ENCODE measurements at regions not wholly inside any gene's neighbourhood (a gene's known extent, or its start where the extent isn't known, plus 50 kb on each side); places are given as distances from the start of the nearest gene placed in this dataset.

DNA sequence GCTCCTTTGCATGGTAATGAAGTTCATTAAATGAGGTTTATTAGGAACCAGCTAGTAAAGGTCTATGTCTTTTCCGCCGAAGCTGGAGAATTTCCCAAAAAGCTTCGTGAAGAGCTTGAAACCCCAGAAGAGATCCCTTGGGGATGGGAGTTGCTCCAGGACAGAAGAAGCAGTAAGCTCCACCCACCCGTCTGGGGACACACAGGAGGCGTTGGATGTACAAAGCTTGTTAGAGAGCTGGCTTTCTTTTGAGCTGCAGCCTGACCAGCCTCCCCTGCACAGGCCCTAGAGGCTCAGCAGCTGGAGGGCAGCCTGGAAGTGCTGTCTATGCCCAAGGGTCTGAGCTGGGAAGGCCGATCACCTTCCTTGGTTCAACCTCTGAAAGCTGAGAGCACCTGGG is 147.4 kb upstream of the SDK2 start:
- TF ChIP-seq, protein P1, sequence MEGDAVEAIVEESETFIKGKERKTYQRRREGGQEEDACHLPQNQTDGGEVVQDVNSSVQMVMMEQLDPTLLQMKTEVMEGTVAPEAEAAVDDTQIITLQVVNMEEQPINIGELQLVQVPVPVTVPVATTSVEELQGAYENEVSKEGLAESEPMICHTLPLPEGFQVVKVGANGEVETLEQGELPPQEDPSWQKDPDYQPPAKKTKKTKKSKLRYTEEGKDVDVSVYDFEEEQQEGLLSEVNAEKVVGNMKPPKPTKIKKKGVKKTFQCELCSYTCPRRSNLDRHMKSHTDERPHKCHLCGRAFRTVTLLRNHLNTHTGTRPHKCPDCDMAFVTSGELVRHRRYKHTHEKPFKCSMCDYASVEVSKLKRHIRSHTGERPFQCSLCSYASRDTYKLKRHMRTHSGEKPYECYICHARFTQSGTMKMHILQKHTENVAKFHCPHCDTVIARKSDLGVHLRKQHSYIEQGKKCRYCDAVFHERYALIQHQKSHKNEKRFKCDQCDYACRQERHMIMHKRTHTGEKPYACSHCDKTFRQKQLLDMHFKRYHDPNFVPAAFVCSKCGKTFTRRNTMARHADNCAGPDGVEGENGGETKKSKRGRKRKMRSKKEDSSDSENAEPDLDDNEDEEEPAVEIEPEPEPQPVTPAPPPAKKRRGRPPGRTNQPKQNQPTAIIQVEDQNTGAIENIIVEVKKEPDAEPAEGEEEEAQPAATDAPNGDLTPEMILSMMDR (IDR thresholded peaks at IDR 0.05 in 2 of 3, conservative IDR thresholded peaks at IDR 0.05 in 1 of 3; ENCODE audit: insufficient read depth in 2 of 3, low read depth in 1 of 3, low read length in 3 of 3): no peak
- TF ChIP-seq MYC (IDR thresholded peaks at IDR 0.05; ENCODE audit: low read depth, low read length) (no peak), MYC (CRISPR knock-in tag; IDR thresholded peaks at IDR 0.05; ENCODE audit: borderline replicate concordance, low read depth) (no peak), HSF4 (CRISPR knock-in tag; IDR thresholded peaks at IDR 0.05; ENCODE audit: borderline replicate concordance) (no peak), L3MBTL2 (IDR thresholded peaks at IDR 0.05) (no peak)
